GM12864 (cell line): ENCODE measurements at regions not wholly inside any gene's neighbourhood (a gene's known extent, or its start where the extent isn't known, plus 50 kb on each side); places are given as distances from the start of the nearest gene placed in this dataset.

Experiments used
- DNase-seq: peaks from one replicate; pipeline ENCODE4 v3.0.0-alpha.2; 2011; ENCODE audit warnings: low read depth
- H3K4me3 ChIP-seq: 2 replicates; pipeline ENCODE4 v1.5.1; 2011; ENCODE audit warnings: mild to moderate bottlenecking, low read depth, low read length, control low read depth
- TF ChIP-seq, protein P1 (sequence below): IDR thresholded peaks from 2 replicates; pipeline ENCODE4 v1.5.1; 2011; ENCODE audit warnings: low read depth, mild to moderate bottlenecking, moderate library complexity, low read length, control low read depth, inconsistent platforms; ENCODE audit errors: missing control alignments

DNA sequence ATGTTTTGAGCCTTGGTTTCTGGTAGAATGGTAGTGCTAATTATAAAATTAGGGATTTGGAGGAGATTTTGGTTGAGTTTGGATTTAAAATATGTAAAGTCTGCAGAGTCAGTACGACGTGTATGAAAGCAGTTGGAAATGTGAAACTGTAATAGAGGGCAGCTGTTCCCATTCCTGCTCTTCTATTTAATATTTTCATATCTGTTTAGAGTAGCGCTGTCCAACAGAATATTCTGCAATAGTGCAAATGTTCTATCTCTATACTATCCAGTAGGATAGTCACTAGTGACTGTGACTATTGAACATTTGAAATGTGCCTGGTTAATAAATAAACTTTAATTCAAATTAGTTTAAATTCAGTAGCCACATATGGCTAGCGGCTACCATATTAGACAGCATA, 443.4 kb upstream of the SOX9 start:
- no peak overlapping the region for H3K4me3 ChIP-seq
- TF ChIP-seq, protein P1, sequence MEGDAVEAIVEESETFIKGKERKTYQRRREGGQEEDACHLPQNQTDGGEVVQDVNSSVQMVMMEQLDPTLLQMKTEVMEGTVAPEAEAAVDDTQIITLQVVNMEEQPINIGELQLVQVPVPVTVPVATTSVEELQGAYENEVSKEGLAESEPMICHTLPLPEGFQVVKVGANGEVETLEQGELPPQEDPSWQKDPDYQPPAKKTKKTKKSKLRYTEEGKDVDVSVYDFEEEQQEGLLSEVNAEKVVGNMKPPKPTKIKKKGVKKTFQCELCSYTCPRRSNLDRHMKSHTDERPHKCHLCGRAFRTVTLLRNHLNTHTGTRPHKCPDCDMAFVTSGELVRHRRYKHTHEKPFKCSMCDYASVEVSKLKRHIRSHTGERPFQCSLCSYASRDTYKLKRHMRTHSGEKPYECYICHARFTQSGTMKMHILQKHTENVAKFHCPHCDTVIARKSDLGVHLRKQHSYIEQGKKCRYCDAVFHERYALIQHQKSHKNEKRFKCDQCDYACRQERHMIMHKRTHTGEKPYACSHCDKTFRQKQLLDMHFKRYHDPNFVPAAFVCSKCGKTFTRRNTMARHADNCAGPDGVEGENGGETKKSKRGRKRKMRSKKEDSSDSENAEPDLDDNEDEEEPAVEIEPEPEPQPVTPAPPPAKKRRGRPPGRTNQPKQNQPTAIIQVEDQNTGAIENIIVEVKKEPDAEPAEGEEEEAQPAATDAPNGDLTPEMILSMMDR: no peak
- DNase-seq: no peak

DNA sequence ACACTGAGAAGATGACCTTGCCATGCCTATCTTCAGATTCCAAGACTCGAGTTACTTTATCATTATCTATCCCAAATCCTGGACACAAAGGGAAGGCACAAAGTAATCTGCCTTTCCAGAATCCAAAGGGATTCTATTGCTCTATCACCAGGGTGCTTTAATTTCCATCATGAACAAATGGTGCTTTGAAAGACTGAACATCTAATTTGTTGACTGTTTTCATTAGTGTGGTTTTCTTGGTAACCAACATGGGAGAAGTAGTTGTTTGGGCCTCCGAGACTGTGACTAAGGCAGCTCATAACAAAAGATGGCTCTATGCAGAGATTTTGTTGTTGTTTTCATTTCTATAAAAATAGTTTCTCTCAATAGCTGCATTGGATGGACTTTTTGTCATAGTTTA, 441.0 kb upstream of the SOX9 start:
- no peak for DNase-seq
- TF ChIP-seq, protein P1: no peak
- H3K4me3 ChIP-seq: no peak overlapping the region

DNA sequence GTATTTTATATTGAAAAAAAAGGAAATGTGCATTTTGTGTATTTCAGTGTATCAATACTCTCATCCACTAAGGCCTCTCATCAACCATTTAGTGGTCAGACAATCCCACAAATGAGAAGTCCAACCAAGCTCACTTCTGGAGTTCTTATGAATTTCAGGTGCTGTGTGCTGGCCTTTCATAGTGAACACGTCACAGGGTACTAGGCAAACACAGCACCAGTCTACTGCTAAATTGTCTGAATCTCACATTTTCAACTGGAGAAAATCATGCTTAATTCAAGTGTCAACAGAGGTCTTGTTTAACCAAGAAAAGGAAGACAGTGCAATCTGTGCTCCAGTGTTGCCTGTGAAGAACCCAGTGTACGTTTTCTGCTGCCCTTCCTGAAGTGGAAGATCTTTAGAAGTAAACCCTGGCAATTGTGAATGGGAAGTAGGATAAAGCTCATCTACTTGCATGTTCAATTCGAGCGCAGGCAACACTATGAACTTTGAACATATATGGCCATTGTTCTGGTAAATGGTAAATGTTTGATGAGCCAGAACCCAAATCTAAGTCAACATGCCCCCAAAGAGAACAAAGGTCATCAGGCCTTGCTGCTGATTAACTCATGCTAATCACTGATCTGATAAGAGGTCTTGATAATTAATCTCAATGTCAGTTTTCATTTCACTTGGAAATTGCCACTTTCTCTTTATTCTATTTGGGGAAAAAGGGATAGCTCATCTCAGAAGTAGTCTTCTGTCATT, 439.2 kb upstream of the SOX9 start:
- no peak overlapping the region for H3K4me3 ChIP-seq
- DNase-seq: no peak
- TF ChIP-seq, protein P1: no peak

DNA sequence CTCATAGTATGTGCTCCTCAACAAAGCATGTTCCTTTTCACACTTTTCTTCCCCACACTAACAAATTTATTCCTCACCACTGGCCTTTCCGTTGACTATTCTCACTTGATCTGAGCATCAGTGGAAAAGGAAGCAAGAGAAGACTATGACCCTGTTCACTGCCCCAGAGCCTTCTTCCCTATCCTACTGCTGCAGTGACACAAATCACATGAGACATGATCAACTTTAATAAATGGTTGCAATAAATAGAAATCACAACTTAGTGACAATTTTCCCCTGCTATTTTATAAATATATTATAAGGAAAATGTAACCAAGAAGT, 438.7 kb upstream of the SOX9 start:
- H3K4me3 ChIP-seq: no peak overlapping the region
- TF ChIP-seq, protein P1: no peak
- no peak for DNase-seq

DNA sequence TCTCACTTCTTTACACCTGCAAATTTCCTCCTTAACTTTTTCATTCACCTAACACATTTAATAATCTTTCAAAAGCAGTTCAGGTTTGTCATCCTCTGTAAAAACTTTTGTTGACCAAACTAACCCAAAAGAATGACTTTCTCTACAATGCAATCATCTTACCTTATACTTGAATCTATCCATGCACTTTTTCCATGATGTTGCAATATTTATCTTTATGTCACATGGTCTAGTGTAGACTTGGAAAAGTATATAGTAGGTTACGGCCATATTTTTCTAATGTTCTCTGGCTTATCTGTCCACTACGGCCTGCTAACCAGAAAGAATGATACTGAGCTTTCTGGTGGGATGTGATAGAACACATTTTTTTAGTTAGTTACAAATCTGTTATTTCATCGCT, 431.0 kb upstream of the SOX9 start:
- no peak overlapping the region for H3K4me3 ChIP-seq
- TF ChIP-seq, protein P1: no peak
- DNase-seq: no peak

DNA sequence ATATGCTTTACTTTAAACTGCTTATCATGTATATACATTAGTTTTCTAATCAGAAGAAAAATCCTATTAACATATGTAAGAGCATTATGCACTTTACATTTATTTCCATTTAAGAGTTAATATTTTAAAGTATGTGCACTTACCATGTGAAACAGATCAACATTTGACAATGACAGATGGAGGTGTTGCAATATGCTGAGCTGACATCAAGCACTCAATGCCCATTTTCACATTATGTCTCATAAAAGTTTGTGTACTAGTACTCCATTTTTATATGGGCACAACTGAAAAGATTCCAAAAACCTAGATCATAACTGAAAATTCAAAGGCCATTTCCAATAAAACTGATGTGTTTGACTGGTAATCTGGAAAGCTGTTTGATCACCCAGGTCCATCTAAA, 420.9 kb upstream of the SOX9 start:
- TF ChIP-seq, protein P1: no peak
- DNase-seq: no peak
- H3K4me3 ChIP-seq: no peak overlapping the region

DNA sequence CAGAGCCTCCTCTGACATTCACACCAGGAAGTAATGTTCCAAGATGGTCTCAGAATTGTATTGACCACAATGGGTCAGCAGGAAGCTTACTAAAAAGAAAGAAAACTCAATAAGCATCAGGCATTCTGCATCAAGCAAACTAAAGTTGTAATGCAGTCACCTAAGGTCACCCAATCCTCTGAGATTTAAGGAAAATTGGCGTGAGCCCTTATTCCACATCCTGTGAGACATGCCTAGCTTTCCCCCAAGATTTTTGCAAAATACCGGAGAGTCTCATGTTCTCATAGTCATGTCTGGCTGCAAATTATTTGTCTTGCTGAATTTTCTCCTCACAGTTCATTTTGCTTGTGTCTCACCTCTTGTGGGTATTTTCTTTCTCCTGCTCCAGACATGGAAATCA, 417.1 kb upstream of the SOX9 start:
- H3K4me3 ChIP-seq: no peak overlapping the region
- TF ChIP-seq, protein P1: no peak
- DNase-seq: no peak
